OCI-M2 (cell line): ENCODE measurements at regions not wholly inside any gene's neighbourhood (a gene's known extent, or its start where the extent isn't known, plus 50 kb on each side); places are given as distances from the start of the nearest gene placed in this dataset.

ENCODE experiments used
- DNase-seq: peaks from one replicate; lab custom pipeline; 2025; ENCODE audit not compliant: unreplicated experiment; lab: John Stamatoyannopoulos, UW

DNA sequence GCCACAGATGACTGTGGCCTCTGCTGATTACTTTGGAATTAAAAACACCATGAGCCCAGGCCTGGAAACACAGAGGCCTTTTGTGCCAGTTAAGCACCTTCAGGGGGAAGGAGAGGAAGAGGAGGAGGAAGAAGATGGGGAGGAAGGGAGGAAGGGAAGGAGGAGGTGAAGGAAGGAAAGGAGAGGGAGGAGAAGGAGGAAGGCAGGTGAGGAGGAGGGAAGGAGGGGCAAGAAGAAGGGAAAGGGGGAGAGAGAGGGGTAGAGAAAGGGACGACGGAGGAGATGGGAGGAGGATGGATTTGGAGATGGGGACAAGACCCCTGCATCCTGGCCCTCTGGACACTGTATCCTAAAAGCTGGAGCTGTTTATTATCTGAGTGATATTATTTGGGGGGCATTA lies 231.0 kb downstream of the UQCRFS1 start:
- DNase-seq = no peak

DNA sequence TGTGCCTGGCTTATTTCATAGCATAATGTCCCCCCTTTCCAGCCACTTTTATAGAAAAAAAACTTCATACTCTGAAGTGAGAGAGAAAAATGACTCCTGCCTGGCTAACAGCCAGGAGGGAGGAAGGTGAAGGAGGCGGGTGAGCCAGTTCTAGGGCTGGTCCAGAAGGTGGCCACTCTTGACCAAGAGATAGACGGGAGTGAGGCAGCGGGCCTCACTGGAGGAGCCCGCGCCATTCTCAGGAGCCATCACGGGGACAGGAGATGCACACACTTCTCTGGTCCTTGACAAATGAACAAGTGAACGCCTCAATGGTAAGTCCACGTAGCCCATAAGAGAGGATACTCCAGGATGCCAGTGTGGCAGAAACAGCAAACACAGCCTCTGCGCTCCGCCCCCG lies 231.4 kb downstream of the UQCRFS1 start:
- no peak for DNase-seq

DNA sequence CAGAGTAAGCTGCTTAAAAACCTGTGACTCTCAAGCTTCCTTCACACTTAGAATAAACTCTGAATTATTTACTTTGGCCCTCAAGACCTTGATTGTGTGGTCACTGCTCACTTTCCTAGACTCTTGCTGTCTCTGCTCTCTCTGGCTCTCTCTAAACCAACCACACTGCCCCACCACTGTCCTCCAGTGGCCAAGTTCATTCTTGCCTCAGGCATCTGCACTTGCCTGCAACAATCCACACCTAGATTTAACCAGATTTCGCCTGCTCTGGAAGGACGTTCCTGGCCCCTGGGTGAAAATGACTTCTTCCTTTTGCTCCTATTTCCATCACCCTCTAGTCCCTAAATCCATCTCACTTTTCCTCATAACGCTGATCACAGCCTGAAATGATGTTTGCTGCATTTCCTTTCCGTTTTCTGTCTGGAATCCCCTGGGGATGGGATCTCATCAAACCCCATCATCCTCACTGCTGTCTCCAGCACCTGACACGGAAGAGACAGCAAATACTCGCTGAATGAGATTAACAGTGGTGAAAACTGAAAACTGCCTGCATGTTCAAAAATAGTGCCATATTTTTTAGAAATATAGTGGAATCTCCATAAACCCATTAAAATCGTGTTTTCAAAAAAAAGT lies 232.6 kb downstream of the UQCRFS1 start:
- no peak for DNase-seq

DNA sequence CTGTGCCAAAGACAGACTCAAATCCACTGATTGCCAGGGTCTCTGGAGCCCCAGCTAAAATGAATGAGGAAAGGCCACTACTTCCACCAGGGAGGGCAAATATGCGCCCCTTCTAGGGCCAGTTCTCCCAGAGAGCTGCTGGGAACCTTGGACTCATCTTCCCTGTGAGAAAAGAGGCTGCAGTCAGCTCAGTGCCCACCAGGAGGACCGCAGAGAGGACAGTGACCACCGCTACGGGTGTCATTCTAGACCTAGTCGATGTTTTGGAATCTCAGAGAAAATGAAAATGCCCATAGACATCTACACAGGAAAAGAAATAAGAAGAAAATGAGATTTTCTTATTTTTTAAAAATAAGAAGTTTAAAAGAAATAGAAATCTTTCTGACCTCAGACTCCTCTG lies 235.1 kb downstream of the UQCRFS1 start:
- no peak for DNase-seq

DNA sequence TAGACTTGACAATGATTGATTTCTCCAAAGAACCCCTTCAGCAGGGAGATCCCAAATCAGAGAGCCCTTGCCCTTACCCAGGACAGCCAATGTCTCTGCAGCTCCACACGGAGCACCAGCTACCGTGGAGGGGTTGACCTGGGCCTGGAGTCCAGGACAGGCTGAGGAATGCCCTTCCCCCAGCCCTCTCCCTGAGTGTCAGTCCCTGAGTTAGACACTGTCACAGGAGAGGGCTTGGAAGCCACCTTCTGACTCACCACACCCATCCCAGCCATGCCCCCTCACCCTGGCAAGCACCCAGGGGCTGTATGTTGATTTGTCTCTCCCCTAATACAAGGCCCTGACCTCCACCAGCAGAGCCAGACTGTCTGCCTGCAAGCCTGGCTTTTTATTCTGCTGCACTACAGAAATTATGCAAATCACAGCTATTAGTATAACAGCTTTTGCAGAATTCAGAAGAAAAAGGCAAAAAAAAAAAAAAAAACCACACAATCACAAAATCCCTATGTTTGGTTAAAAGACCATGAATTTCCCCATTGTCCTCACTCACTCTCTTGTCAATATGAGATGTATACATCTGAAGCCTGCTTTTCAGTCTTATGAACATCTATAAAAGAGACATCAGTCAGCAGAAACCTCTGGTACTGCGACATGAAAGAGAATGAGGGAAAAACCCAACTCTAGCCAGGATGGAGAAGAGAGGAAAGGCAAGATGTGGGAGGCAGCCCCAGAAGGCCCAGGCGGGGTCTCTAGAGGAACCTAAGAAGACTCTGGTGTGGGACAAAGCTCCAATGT lies 240.7 kb downstream of the UQCRFS1 start:
- no peak for DNase-seq

DNA sequence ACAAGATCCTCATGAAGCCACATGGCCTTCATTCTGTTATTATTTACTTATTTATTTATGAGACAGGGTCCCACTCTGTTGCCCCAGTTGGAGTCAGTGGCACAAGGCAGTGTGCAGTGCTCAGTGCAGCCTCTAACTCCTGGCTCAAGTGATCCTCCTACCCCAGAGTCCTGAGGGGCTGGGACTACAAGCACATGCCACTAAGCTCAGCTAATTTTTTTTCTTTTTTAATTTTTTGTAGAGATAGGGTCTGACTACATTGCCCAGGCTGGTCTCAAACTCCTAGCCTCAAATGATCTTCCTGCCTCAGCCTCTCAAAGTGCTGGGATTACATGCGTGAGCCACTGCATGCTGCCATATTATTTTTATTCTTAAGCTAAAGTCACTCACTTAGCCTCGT lies 241.4 kb downstream of the UQCRFS1 start:
- DNase-seq = no peak

DNA sequence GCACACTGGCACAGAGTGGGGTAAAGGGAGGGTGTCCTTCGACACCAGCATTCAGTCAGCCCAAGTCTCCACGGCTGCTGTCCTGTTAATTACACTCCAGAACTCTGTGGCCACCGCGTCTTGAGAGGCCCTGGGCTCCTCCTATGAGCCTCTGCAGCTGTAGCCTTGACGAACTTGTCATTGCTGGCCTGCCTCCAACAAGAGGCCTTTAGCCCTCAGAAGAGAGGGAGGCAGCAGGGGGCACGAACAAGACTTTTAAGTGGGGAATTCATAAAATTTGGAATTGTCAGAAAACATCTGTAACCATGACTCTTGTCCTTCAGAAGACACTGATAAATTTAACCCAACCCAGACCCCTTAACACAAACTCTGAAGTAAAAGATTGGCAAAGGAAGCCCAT lies 241.9 kb downstream of the UQCRFS1 start:
- no peak for DNase-seq

DNA sequence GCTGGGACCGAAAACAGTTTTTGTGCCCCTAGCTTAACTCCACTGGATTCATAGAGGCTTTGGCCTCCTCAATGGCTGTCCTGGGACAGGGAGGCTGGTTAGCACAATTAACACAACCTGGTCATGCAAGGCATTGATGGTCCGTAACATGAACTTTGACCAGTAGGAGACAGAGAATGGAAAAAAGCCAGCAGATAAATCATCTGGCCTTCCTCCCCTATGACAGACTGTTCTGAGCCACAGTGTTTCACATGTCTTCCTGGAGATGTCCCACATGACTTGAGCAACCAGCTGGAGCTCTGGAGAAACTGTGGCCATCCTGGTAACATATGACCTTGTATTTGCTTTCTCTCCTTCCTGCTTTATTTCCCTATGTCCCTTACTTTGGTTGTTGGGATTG lies 244.2 kb downstream of the UQCRFS1 start:
- DNase-seq = no peak

DNA sequence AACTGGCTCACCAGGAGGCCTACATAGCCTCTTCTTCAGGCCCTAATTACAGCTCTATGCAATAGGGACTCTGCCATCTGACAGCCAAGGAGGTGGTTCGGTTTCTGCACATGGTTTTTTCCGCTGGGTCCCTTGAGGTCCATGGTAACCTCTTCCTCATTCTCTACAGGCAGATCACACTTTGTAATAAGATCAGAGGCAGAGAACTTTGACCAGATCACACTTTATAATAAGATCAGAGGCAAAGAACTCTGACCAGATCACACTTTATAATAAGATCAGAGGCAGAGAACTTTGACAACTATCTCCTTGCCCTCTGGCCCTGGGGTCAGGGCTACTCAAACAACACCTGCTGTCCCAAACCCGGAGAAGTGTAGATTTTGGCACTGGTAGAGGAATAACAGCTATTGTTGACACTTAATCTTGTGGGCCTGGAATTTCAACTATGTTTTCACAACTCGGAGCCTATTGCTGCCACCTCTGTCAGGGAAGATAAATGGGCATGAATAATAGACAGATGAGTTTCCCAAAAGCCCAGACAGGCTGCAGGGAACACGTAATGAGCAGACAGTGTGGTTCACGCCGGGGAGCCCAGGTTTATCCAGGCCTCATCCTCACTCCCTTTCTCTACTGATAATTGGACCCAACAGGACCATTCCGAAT lies 246.1 kb downstream of the UQCRFS1 start:
- DNase-seq = no peak

DNA sequence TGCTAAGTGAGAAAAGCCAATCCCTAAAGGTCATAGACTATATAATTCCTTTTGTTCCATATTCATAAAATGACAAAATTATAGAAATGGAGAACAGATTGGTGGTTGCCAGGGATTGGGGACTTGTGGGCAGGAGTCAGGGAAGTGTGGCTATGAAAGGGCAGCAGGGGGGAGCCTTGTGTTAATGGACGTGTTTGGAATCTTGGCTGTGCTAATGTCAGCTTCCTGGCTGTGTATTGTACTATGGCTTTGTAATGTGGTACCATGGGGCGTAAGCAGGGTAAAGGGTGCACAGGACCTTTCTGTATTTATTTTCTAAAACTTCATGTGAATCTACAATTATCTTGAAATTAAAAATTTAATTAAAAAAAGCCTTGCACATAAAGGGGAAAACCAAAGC lies 248.5 kb downstream of the UQCRFS1 start:
- DNase-seq = no peak

DNA sequence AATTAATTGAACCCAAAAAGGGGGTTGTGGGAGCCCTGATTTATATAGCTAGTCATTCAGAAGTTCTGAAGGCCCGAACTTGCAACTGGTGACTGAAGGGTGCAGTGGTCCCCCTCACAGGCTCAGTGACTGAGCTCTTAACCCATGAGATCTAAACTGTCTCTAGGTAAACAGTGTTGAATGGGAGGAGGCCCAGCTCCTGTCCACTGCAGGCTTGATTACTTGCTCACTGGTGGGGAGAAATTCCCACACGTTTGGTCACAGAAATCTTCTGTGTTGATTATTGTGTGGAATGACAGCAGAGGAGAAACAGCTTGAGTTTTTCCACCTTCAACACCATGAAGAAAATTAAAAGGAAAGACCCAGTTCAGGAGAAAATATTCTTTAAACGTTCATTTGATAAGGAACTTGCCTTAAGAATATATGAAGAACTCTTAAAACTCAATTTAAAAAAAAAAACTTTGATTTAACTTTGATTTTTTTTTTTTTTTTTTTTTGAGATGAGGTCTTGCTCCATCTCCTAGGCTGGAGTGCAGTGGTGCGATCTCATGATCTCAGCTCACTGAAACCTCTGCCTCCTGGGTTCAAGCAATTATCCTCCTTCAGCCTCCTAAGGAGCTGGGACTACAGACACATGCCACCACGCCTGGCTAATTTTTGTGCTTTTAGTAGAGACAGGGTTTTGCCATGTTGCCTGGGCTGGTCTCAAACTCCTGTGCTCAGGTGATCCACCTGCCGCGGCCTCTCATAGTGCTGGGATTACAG lies 249.3 kb downstream of the UQCRFS1 start:
- DNase-seq = no peak

DNA sequence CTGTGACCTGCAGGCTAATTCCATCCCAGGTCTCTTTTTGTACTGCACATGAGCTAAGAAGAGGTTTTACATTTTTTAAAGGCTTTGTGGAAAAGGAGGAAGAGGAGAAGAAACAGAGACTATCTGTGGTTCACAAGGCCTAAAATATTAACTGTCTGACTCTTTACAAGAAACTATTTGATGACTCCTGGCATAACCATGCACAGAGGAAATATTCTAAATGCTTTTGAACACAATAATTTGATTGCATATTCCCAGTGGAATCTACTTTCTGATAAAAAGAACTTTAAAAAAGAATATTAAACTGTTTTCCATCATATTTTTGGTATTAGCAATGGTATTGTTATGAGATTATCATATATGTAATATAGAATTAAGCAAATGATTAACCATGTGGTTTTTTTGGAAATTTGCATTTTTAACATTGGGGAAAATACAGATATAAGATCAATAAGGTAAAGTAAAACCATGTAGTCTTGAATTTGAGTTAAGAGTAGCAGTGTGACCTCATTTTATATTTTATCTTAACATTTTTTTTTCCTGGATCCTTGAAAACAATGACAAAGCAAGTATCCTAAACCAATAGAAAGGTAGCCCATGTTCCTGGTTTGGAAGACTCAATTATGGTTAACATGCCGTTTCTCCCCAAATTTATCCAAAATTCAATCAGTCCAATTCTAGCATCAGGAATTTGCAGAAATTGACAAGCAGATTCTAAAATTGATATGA lies 251.0 kb downstream of the UQCRFS1 start:
- no peak for DNase-seq

DNA sequence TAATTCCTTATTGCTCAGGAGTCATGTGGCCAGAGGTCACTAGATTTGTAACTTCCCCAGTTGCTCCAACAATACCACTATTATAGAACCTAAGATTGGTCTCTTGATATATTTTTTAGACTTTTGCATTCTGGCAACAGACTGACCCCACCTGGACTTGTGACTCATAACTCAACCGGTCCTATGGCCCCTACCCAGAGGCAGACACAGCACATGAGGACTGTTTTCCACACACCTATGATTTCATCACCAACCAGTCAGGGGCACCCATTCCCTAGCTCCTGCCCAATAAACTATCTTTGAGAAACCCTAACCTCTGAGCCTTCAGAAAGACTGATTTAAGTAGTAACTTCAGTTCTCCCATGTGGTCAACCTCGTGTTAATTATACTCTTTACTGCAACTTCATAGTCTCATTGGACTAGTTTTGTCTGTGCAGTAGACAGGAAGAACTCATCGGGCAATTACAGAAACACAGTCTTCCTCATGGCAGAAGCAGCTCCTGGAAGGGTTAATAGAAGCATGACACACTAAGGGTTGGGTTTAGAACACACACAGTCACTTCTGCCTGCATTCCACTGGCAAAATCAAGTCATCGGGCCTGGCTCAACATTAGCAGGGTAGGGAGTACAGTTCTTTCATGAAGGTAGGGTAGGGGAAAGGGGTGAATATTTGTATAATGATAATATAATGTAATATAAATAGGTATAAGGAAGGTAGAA lies 251.8 kb downstream of the UQCRFS1 start:
- no peak for DNase-seq

DNA sequence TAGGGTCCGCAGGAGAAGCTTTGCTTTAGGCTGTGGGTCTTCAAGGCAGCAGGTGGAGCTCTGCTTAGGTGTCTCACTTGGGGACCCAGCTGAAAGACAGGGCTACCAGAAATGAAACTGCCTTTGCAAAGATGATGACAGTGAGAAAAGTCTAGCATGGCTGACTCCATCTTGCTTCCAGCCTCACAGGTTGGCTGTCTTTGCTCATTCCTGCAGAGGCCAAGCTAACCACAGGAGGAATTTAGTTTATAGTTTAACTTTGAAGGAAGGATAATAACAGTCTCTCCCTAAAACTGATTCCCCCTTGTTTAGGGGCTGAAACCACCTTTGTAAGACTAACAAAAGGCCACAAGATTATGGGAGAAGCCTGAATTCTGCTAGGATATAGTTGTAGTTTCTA lies 252.4 kb downstream of the UQCRFS1 start:
- DNase-seq = no peak

DNA sequence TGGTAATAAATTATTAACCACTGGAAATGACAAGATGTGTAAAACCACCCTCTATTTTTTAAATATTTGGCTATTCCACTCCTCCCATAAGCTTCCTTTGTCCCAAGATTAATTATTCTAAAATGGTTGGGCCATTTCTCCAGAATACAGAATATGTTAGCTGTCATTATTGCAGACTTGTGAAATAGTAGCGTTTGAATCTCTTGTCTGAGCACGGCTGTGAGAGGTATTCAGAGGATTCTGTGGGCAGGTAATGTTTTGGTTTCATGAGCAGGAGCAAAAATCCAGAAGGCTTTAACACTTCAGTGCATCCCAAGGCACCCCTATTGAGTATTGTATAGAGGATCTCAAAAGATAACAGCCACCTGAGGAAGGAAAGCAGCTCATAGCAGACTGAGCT lies 256.0 kb downstream of the UQCRFS1 start:
- DNase-seq = no peak

DNA sequence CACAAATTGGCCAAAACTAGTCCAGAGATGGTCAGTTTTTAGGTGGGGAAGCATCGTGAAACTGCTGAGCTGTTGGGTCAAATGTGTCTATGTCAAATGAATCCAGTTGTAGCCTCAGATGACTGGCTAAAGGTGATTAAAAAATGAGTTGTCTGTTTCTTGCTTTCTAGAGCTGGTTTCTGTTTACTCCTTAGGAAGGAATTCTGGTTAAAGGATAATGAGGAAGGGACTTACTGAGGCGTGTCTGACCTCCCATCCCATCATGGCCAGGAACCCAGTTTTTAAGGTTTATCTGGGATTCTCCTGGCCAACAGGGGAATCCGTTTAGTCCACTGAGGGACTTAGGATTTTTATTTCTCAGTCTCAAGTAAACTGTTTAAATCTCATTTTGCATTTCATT lies 256.5 kb downstream of the UQCRFS1 start:
- DNase-seq = no peak

DNA sequence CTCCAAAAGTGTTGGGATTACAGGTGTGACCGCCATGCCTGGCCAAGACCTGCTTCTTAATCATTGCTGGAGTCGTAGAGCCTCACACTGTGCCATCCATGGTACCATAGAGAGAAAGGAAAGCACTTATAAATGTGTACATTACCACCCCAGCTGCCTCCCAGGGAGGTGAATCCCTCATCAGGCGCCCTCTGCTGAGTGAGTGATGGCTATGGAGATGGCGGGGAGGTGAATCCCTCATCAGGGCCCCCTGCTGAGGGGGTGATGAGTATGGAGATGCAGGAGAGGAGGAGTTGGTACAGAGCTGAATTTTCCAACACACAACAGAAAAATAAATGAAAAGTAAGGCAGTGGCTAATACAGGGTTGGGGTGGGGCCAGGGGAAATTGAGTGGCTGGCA lies 263.4 kb downstream of the UQCRFS1 start:
- DNase-seq = no peak

DNA sequence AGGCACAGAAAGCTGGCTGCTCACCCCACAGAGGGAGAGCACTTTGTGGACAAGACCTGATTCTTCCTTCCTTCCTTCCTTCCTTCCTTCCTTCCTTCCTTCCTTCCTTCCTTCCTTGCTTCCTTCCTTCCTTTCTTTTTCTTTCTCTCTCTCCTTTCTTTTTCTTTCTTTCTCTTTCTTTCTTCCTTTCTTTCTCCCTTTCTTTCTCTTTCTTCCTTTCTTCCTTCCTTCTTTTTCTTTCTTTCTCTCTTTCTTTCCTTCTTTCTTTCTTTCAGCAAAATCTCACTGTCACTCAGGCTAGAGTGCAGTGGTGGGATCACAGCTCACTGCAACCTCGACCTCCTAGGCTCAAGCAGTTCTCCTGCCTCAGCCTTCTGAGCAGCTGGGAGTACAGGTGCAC lies 263.9 kb downstream of the UQCRFS1 start:
- DNase-seq = no peak

DNA sequence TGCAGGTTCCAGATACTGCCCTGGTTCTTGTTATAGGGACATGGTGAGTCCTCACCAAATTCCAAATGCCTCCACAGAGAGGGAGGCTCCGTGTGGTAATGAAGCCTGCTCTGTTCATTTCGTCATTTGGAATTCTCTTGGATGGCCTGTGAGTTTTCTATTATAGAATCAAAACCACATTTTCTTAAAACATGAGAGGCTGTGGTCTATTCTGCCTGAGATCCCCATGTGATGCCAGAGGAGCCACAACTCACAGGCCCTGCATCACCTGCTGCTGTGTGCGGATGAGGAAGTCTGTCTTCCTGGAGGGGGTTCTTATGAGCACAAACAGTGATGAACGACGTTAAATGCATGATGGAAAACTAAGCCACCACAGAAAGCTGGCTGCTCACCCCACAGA lies 264.4 kb downstream of the UQCRFS1 start:
- DNase-seq = no peak

DNA sequence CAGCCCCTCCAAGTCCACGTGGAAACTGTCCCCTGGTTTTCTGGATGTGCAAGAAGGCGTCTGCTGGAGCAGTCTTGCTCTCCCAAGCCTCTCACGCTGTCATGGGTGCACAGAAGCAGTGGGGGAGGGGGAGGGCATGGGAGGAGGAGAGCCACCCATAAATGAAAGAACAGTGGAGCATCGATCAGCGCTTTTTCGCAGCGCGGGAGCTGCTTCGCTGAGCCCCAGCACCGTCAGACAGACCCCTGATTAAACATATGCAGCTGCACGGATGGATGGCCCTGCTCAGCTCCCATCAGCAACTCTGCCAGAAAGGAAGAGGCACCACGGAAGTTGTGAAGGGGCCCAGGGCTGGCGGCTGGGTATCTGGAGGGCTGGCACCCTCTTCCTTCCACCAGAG lies 264.9 kb downstream of the UQCRFS1 start:
- no peak for DNase-seq
